ENCODE measurements at regions not wholly inside any gene's neighbourhood (a gene's known extent, or its start where the extent isn't known, plus 50 kb on each side); places are given as distances from the start of the nearest gene placed in this dataset.

DNA sequence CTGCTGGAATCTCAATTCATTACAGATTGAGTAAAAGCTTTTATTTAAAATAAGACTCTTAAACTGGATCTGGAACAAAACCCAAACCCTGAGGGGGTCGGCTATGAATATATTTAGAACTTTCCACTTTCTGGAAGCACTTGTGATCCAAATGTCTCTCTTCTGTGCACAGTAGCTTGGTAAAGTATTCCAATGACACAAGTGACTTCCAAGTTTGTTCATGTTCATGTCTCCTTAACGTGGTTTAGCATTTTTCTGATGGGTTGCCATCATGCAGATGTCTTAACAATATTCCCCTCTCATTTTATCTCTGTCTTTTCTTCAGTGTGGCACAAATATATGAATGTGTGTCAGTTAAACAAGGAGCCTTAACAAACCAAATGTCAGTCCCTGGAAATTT is 191.9 kb upstream of the SORCS1 start:
- Mint-ChIP-seq H3K27ac (no peak overlapping the region), H3K36me3 (ENCODE audit: low read depth) (no peaks in the 10 kb centered on the region), H3K9me3 (no peaks in the 10 kb centered on the region), H3K4me3 (no peak overlapping the region), H3K27me3 (no peaks in the 10 kb centered on the region), H3K4me1 (no peaks in the 10 kb centered on the region)
- CTCF ChIA-PET: no interaction called here
- POLR2A ChIA-PET: no interaction called here
- DNase-seq (no peak), ATAC-seq (ENCODE audit: low read depth) (no peak)
- TF ChIP-seq, protein P1, sequence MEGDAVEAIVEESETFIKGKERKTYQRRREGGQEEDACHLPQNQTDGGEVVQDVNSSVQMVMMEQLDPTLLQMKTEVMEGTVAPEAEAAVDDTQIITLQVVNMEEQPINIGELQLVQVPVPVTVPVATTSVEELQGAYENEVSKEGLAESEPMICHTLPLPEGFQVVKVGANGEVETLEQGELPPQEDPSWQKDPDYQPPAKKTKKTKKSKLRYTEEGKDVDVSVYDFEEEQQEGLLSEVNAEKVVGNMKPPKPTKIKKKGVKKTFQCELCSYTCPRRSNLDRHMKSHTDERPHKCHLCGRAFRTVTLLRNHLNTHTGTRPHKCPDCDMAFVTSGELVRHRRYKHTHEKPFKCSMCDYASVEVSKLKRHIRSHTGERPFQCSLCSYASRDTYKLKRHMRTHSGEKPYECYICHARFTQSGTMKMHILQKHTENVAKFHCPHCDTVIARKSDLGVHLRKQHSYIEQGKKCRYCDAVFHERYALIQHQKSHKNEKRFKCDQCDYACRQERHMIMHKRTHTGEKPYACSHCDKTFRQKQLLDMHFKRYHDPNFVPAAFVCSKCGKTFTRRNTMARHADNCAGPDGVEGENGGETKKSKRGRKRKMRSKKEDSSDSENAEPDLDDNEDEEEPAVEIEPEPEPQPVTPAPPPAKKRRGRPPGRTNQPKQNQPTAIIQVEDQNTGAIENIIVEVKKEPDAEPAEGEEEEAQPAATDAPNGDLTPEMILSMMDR (IDR thresholded peaks at IDR 0.05): no peak
- intact Hi-C loops (cut with micrococcal nuclease): no loop called here

DNA sequence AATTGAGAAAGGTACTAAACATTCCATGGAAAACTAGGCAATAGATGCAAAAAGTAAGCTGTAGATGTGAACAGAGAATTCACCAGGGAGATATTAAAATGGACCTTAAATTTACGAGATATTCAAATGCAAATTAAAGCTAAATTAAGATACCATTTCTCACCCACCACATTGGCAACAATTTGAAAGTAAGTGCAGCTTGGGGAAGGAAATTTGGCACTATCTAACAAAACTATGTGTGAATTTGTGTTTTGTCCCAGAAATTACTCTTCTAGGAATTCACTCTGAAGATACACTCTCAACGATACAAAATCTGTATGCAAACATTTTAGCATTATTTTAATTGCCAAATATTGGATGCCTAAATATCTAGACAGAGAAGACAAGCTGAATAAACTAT is 178.2 kb upstream of the SORCS1 start:
- intact Hi-C loops (cut with micrococcal nuclease): no loop called here
- CTCF ChIA-PET: no interaction called here
- POLR2A ChIA-PET: no interaction called here

DNA sequence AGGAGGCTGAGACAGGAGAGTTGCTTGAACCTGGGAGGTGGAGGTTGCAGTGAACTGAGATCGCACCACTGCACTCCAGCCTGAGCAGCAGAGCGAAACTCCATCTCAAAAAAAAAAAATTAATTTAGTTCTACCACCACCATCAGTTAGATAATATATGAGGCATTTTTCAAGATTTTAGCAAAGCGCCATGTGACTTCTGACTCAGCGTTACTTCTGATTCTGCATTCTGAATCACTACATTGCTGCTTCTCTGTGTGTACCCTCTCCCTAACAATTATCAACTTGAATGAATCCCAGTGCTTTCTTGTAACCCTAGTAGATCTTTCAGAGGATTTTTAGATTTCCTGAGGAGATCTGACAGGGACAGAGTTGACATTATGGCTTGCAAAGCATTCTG is 176.8 kb upstream of the SORCS1 start:
- TF ChIP-seq, protein P1 (IDR thresholded peaks at IDR 0.05): no peak

More for the DNA sequence above, 178.2 kb upstream of the SORCS1 start:
- H3K36me3 Mint-ChIP-seq (ENCODE audit: low read depth): no peaks in the 10 kb centered on the region
- peaks cover 5% of the 10 kb centered on the region for H3K9me3 Mint-ChIP-seq
- H3K4me1 Mint-ChIP-seq: no peaks in the 10 kb centered on the region
- ATAC-seq (ENCODE audit: low read depth) (no peak), DNase-seq (no peak)
- H3K4me3 Mint-ChIP-seq: no peak overlapping the region
- no peak overlapping the region for H3K27ac Mint-ChIP-seq
- TF ChIP-seq, protein P1 (IDR thresholded peaks at IDR 0.05): no peak
- no peaks in the 10 kb centered on the region for H3K27me3 Mint-ChIP-seq

DNA sequence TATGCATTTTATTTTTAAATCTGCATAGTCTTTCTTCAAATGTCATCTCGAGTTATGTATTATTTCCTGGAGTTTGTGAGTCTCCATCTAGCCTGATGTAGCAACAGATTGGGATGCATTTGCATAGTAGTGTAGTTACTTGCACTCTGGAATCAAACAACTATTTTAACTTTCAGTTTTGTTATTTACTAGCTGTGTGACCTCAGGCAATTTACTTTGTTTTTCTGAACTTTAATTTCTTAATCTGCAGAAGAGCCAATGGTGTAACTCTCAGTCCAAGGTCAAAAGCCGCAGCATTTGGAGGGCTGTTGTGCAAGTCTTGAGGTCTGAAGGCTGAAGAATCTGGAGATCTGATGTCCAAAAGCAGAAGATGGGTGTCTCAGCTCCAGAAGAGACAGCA is 175.8 kb upstream of the SORCS1 start:
- TF ChIP-seq, protein P1 (IDR thresholded peaks at IDR 0.05): no peak

More for the DNA sequence above, 176.8 kb upstream of the SORCS1 start:
- Mint-ChIP-seq H3K4me1 (no peaks in the 10 kb centered on the region), H3K27me3 (no peaks in the 10 kb centered on the region), H3K9me3 (peaks cover 5% of the 10 kb centered on the region), H3K36me3 (ENCODE audit: low read depth) (no peaks in the 10 kb centered on the region), H3K27ac (no peak overlapping the region), H3K4me3 (no peak overlapping the region)
- no peak for ATAC-seq (ENCODE audit: low read depth)
- intact Hi-C loops (cut with micrococcal nuclease): no loop called here
- ChIA-PET POLR2A (no interaction called here), CTCF (no interaction called here)
- DNase-seq: no peak

DNA sequence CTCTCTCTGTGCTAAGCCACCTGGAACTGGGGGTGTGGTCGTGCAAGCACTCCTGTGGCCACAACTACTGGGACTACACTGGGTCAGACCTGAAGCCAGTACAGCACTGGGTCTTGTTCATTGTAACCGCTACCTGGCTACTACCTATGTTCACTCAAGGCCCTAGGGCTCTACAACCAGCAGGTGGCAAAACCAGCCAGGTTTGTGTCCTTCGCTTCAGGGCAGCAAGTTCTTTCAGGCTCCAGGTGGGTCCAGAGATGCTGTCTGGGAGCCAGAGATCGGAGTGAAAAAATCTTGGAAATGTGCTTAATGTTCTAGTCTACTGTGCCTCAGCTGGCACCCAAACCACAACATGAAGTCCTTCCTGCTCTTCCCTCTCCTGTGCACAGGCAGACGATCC is 171.6 kb upstream of the SORCS1 start:
- no peak for ATAC-seq (ENCODE audit: low read depth)
- no peak overlapping the region for H3K4me3 Mint-ChIP-seq
- no peaks in the 10 kb centered on the region for H3K27me3 Mint-ChIP-seq
- no peak overlapping the region for H3K27ac Mint-ChIP-seq
- intact Hi-C loops (cut with micrococcal nuclease): no loop called here
- no peaks in the 10 kb centered on the region for H3K36me3 Mint-ChIP-seq (ENCODE audit: low read depth)
- ChIA-PET POLR2A (no interaction called here), CTCF (no interaction called here)
- DNase-seq: no peak
- TF ChIP-seq, protein P1 (IDR thresholded peaks at IDR 0.05): no peak
- H3K4me1 Mint-ChIP-seq: no peaks in the 10 kb centered on the region
- H3K9me3 Mint-ChIP-seq: peaks cover 2% of the 10 kb centered on the region

More for the DNA sequence above, 175.8 kb upstream of the SORCS1 start:
- ChIA-PET CTCF (no interaction called here), POLR2A (no interaction called here)
- H3K27me3 Mint-ChIP-seq: no peaks in the 10 kb centered on the region
- no peak overlapping the region for H3K4me3 Mint-ChIP-seq
- H3K27ac Mint-ChIP-seq: no peak overlapping the region
- intact Hi-C loops (cut with micrococcal nuclease): no loop called here
- no peaks in the 10 kb centered on the region for H3K36me3 Mint-ChIP-seq (ENCODE audit: low read depth)
- ATAC-seq (ENCODE audit: low read depth) (no peak), DNase-seq (no peak)
- H3K9me3 Mint-ChIP-seq: peaks cover 5% of the 10 kb centered on the region
- no peaks in the 10 kb centered on the region for H3K4me1 Mint-ChIP-seq
